NCI-H69 (cell line): ENCODE measurements at regions not wholly inside any gene's neighbourhood (a gene's known extent, or its start where the extent isn't known, plus 50 kb on each side); places are given as distances from the start of the nearest gene placed in this dataset.
A peak's percentile ranks its signal among the peaks of the same experiment; 100 is the strongest.
"Not testable (repeated sequence)": the region's sequence is repeated elsewhere in the genome, so short reads cannot be mapped to it uniquely, and the experiment has no call there.

Source experiments
- DNase-seq: peaks from one replicate; lab custom pipeline; 2025; lab: John Stamatoyannopoulos, UW

DNA sequence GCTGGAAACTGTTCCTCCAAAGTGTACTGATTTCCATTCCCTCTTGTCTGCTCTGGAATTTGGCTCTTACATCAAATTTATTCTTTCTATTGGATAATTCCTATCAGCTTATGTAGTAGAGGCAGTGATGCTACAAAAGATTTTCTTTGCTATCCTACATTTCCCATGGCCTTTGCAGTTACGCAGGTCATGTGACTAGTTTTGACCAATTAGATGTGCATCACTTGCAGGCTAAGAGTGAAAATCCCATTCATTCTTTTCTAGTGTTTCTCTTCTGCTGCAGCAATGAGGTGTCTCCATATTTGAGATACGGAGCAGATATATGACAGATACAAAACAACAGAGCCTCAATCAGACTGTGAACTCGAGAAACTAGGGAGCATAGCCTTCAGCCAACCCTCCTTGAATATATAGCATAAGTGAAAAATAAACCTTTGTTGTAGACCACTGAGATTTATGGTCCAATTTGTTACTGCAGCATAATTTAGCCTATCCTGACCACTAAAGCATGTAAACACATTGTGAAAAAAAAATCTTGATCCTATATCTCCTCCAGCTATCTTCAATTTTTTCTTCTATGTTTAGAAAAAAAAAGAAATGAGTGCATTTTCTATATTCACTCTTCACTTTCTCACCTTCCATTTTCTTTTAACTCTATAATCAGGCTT lies 102.0 kb downstream of the HNMT start:
- no peak for DNase-seq

DNA sequence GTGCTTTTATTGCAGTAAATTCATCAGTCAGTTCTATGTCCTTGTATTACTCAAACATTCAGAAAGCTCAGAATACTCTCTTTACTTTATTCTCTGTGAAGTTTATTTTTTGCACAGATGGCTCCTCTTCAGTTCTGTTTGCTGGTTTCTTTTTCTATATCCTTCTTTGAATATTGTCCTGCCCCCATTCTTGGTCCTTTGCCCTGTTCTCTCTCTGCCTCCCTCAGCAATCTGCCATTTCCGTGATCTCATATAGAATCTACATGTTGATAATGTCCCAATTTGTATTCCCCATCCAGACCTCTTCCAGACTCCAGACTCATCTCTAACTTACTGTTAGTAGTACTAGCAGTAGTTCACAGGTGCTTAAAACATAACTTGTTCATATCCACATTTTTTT lies 102.6 kb downstream of the HNMT start:
- no peak for DNase-seq

DNA sequence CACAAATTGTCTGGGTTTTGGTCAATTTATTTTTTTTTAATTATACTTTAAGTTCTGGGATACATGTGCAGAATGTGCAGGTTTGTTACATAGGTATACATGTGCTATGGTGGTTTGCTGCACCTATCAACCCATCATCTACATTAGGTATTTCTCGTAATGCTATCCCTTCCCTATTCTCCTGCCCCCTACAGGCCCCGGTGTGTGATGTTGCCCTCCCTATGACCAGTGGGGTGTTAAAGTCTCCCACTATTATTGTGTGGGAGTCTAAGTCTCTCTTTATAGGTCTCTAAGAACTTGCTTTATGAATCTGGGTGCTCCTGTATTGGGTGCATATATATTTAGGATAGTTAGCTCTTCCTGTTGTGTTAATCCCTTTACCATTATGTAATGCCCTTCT lies 104.4 kb downstream of the HNMT start:
- DNase-seq = not testable (repeated sequence)

DNA sequence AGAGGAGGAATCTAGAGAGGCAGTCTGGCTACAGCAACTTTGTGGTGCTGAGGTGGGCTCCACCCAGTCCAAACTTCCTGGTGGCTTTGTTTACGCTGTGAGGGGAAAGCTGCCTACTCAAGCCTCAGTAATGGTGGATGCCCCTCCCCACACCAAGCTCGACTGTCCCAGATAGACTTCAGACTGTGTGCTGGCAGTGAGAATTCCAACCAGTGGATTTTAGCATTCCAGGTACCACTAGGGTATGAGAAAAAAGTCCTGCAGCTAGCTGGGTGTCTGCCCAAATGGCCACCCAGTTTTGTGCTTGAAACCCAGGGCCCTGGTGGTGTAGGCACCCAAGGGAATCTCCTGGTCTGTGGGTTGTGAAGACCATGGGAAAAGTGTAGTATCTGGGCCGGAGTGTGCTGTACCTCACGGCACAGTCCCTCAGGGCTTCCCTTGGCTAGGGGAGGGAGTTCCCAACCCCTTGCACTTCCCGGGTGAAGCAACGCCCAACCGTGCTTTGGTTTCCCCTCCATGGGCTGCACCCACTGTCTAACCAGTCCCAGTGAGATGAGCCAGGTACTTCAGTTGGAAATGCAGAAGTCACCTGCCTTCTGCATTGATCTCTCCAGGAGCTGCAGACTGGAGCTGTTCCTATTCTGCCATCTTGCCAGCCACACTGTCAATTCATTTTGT lies 106.9 kb downstream of the HNMT start:
- DNase-seq = not testable (repeated sequence)

DNA sequence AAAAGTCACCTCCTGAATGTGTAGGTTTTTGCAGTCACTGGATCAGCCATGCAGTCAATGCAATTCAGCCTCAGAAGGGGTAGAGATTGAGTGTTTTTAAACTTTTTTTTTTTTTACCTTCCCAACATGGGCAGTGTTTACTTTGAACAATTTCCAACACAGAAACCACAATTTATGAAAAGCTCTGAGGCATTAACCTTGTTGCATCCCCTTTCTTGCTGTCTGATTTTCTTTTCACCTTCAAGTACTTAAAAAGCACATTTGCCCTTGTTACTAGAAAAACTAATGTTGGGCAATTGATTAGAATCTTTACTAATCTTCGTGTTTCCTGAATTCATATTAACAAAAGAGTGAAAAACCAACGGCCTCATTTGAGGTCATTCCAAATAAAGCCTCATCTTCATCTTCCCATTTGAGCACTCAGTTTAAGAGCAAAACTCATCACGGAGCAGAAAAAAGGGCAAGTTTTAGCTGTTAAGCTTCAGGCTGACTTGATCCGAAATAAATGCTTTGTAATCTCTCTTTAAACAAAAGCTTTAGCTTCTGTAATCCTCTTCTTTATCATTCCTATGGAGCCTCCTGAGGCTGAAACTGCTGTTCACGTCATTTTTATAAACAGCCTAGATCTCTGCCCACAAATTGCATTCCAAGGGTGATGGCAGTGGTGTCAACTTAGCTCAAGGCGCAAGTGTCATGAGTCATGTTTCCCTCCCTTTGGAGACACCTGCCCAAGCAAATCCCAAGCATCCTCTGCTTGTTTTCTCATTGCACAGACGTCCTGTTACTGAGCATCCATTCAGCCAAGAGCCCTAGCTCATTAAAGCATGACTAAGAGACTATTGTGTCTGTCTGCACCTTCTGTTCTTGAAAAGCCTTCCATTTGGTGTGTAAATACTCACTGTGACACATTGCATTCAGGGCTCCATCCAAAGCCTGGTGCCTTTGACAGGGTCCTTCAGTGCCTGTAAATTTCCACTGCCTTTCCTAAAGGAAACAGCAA lies 107.7 kb downstream of the HNMT start:
- peak; percentile 91 for DNase-seq

DNA sequence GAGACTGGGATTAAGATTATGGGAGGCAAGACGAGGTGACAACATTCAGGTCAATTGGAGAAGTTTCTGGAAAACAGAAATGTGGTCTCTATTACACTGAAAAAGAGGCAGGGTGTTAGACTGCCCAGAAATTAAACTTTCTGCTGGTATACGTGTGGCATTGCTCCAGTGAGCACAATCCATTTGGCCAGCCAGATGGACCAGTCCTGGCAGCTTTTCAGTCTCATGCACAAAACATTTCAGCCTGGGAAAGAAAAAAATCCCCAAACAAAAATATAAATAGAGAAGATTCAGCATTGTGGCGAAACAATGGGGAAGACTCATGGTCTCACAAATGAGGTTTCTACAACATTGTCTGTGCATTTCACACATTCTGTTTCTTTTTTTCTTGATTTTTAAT lies 113.9 kb downstream of the HNMT start:
- DNase-seq = no peak

DNA sequence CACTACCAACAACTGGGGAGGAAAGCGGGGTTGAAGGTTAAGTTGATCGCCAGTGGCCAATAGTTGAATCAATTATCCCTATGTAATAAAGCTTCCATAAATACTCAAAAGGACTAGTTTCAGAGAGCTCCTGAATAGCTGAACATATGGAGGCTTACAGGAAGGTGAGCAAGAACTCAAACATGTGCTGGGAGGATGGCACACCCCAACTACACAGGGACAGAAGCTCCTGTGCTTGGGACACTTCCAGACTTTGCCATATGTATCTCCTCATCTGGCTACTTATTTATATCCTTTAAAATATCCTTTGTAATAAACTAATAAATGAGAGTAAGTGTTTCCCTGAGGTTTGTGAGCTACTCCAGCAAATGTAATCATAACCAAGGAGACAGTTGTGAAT lies 115.7 kb downstream of the HNMT start:
- no peak for DNase-seq

DNA sequence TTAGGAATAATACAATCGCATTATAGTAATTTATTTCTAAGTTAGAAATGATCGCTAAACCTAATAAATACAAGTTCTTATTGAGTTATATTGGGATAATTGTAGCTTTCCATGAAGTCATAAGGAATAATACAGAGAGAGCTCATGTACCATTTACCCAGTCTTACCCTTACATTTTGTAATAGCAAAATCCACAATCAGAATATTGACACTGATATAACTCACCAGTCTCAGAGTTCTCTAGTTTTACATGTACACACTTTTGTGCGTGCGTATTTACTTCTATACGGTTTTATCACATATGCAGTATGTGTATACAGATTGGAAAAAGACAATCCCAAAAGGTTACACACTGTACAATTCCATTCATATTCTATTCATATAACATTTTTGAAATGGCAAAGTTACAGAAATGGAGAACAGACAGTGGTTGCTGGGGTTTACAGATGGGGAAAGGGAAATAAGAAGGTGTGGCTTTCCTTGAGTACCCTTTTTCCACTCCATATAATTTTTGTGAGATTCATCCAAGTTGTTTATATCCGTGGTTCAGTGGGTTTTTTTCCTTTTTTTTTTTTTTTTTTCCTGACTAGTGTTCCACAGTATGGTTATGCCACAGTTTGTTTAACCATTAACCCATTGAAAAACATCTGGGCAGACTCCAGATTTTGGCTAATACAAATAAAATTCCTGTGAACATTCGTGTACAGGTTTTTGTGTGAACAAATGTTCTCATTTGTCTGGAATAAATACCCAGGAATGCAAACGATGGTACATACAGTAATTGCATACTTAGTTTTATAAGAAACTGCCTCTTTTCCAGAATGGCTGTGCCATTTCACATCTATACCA lies 117.2 kb downstream of the HNMT start:
- no peak for DNase-seq

DNA sequence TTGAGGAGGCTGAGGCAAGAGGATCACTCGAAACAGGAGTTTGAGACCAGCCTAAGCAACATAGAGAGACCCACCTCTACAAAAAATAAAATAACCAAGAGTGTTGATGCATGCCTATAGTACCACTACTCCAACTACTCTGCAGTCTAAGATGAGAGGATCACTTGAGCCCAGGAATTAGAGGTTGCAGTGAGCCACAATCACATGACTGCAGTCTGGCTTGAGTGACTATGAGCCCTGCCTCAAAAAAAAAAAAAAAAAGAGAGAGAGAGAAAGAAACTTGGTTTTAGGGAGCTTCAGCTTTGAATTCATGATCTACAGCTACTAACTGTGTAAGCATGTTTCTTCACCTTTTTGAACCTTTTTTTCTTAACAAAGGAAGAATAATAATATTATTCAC lies 119.9 kb downstream of the HNMT start:
- no peak for DNase-seq

DNA sequence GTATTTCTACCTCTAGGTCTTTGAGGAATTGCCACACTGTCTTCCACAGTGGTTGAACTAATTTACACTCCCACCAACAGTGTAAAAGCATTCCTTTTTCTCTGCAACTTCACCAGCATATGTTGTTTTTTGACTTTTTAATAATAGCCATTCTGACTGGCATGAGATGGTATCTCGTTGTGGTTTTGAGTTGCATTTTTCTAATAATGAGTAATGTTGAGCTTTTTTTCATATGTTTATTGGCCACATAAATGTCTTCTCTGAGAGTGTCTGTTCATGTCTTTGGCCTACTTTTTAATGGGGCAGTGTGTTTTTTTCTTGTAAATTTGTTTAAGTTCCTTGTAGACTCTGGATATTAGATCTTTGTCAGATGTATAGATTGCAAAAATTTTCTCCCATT lies 121.2 kb downstream of the HNMT start:
- not testable (repeated sequence) for DNase-seq

DNA sequence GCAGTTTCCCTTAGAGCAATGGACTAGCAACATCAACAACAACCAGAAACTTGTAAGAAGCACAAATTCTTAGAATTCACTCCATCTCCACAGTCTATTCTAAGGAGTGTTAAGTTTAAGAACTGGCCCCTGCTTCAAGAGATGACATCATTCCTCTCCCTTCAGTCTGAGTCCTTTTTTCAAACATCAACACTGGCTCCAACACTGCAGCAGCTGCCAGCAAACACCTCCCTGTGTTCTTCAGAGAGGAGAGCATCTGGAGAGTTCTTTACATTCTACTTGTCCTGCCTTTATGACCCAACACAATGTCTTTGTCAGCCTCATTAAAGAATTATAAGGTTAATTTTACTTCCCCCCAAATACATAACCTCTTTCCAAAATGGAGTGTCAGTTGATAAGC lies 122.3 kb downstream of the HNMT start:
- peak; percentile 75 for DNase-seq

DNA sequence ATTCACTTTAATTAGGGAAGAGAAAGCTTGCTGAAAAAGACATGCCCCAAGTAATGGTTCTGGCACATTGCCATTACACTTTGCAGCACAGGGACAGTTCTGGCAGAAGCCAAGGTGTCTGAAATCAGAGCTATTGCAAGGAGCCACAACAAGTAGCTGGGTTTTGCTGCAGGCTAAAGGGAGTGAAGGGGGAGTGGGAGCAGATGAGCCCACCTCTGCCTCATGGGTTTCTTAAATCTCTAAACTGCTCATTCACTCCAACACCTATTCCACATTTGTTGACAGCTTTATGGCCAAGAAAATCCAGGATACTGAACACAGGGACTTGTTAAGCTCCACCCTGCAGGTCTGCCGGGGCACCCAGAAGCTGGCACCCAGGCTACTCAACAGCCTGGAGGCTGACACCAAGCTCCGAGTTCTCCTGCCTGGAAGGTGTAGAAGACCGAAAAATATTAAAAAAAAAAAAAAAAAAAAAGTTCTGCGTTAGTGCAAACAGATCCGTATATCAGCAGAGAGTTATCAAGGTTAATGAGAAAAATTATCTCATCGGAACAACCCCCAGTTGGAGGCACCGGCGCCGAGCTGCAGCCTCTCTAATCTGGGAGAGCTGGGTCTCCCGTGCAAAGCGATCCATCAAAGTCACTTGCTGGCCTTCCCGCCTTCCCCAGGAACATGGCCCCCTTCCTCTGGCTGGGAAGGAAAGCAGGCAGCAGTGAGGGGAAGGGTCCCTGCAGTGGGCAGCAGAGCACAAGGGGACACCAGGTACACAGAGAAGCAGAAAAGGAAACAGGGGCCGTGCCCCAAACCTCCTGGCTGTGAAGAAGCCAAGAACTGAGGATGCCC lies 123.7 kb downstream of the HNMT start:
- peak; percentile 87 for DNase-seq

DNA sequence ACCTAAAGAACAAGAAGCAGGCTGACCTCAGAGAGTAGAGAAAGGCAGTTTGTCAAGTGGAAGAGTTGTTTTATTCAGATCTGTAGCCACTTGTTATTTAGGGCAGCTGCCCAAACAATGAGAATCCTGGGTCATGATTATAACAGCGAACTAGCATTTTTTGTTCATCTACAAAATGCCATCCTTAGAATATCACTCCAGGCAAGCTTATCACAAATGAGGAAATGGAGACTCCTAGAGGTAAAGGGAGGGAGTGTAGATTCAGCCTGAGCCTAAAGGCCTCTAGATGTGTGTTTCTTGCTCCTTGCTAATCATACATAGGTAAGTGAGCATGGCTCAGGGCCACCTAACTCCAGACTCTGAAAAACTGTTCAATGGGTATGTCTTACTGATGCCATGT lies 126.1 kb downstream of the HNMT start:
- DNase-seq = peak; percentile 62

DNA sequence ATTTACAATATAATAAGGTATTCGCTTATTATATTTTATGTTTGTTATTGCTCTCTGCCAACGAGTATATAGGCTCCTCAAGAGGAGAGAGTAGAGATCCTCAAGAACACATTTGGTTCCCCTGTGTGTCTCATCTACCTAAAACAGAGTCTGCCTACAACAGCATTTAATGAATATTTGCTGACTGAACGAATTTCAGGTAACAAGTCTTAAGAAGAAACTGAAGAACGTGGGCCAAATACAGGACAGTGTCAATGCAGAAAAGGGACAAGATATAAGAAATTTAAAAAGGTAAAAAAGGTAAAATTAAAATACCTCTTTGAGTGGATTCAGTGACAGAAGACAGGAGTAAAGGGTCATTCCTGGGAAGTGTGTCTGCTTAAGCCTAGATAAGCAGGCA lies 129.2 kb downstream of the HNMT start:
- no peak for DNase-seq

DNA sequence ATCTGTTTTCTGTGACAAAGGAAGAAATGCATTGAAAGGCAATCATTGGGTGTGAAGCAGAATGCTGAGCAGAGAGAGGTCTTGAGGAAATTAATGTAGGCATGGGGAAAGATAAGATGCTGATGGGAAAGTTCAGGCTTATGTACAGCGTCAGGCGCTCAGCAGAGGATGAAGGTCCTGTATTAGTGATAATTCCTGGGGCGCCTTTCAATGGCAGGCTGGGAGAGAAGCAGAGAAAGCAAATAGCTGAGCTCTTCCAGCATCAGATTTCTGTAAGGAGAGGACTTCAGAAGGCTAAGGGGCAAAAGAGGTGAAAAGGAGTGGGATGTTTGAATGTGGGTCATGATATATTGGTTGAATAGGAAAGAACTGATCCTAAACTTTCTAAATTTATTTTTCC lies 129.8 kb downstream of the HNMT start:
- peak; percentile 41 for DNase-seq

DNA sequence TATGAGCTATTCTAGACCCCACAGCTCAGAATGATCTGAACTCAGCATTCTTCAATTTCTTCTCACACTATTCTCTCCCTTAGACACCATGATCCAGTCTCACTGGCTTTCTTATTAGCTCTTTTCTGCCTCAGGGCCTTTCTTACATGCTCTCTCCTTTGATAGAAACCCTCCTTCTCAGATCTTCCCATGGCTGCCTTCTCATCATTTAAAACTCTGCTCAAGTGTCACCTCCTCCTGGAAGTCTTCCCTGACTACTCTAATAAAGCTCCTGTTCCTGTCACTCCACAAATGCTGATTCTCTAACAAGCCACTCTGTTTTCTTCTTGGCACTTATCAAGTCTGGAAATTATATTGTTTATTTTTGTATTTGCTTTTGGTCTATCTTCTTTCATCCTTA lies 131.1 kb downstream of the HNMT start:
- DNase-seq = peak; percentile 4

DNA sequence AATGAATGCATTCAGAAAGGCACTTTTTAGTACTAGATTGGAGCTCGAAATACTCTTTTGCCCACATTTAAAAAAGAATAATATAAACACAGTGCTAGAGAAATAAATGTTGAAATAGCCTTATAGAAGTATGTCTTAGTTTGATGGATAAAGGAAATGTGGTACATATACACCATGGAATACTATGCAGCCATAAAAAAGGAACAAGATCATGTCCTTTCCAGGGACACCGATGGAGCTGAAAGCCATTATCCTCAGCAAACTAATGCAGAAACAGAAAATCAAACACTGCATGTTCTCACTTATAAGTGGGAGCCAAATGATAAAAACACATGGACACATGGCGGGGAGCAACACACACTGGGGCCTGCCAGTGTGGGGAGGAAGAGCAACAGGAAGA lies 135.0 kb downstream of the HNMT start:
- not testable (repeated sequence) for DNase-seq

DNA sequence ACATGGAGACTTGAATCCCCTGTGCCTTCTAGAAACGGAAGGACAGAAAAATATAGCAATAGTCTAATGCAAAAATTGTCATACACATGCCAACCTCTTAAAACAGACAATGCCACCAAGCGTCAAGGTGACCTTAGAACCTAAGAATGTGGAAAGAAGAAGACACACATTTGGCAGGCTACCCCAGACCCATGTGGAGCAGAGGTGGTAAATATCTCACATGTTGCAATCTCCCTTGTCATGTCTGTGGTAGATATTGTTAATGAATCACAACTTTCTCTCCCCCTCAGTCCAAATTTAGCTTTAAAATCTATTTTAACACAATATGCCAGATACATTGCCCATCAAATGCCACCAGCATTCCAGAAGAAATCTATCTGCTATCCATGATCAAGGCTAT lies 137.4 kb downstream of the HNMT start:
- no peak for DNase-seq

DNA sequence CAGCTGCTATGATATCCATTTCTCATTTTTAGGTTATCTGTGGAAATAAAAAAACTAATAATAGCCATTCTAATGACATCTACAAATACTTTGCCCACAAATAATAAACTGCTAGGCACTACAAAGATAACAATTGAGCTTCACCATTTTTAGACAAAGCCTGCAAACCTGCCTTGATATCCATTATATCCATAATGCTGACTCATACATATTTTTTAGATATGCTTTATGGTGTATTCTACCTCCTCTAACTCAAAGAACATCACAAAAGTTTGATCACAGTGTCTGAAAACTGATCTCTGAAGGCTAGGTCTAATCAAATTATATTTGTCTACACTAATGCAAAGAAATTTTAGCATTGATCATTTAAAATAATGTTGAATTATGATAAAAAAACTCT lies 138.4 kb downstream of the HNMT start:
- DNase-seq = no peak

DNA sequence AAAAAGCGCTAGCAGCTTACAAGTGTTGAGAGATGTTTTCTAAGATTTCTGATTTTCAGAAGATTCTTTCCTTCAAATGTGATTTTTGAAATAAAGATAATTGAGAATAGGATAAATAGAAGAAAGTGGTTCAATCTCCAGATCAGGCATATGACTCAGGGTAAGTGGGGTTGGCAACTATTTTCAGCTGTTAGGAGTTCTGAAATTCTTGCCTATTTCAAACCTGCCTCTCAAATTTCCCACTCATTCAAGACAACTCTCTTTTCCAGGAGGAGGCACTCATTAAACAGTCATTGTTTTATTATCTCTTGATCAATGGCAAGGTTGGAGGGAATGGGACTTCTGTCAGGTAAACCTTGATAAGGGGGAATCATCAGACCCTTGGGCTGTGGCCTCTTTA lies 138.9 kb downstream of the HNMT start:
- DNase-seq = no peak

DNA sequence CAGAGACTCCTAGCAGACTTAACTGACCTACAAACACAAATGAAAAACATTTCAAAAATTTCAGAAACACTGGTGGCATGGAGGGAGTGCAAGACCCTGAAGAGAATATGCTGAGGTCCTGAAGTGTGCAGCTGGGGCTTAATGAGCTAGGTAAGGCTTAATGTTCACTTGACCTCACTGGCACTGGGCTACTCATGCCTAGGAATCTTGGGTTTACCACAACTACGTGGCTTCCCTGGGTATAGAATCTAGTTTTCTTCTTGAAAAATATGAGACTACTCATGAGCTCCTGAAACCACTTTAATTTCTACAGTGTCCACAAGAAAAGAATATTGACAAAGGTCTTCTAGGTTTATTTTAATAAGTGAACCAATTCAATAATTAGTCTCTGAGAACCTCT lies 139.8 kb downstream of the HNMT start:
- no peak for DNase-seq
